Vagina (tissue), 2 donors: ENCODE measurements at regions not wholly inside any gene's neighbourhood (a gene's known extent, or its start where the extent isn't known, plus 50 kb on each side); places are given as distances from the start of the nearest gene placed in this dataset. TPM values are rescaled to one million over a fixed set of nuclear protein-coding genes. Genes with fewer than 3 reads are reported as not detected.

Experiments used
- DNase-seq, 2 donors: peaks; one replicate each; pipeline ENCODE4 v3.0.0-alpha.2; 2017; ENCODE audit errors: extremely low spot score in 2 of 2
- H3K27ac ChIP-seq: fragments of 200-600 bp; sonication (generic); one replicate; pipeline ENCODE4 v1.5.1; 2019
- H3K27me3 ChIP-seq: fragments of 200-600 bp; sonication (generic); one replicate; pipeline ENCODE4 v1.5.1; 2019
- H3K36me3 ChIP-seq, 2 donors: fragments of 200-600 bp; sonication (generic); one replicate each; pipeline ENCODE4 v1.5.1; 2017 to 2019
- H3K4me1 ChIP-seq: fragments of 200-600 bp; sonication (generic); one replicate; pipeline ENCODE4 v1.5.1; 2019
- H3K4me3 ChIP-seq, 2 donors: fragments of 200-600 bp; sonication (generic); 1 replicate in 1 of 2; 2 replicates in 1 of 2; pipeline ENCODE4 v1.5.1; 2016 to 2019
- H3K9me3 ChIP-seq: fragments of 200-600 bp; sonication (generic); one replicate; pipeline ENCODE4 v1.5.1; 2019
- POLR2A ChIP-seq, 2 donors: fragments of 450-650 bp; IDR thresholded peaks; one replicate each; pipeline ENCODE4 v1.6.1; 2017; ENCODE audit warnings: antibody characterized with exemption in 2 of 2, mild to moderate bottlenecking in 2 of 2, moderate library complexity in 2 of 2
- POLR2AphosphoS5 ChIP-seq, 2 donors: sonication (generic); formaldehyde crosslinking; IDR thresholded peaks; one replicate each; pipeline ENCODE4 v1.9.0; 2017; ENCODE audit warnings: antibody characterized with exemption in 2 of 2, mild to moderate bottlenecking in 2 of 2, low read depth in 1 of 2; ENCODE audit not compliant: insufficient read depth in 1 of 2
- intact Hi-C: fragments of 100-400 bp; cut with DNase I; formaldehyde crosslinking; loops from one replicate; pipeline ENCODE4 v1.15.1; 2023
- small RNA-seq: library from RNA; depleted of rRNA; stranded (forward); fragments of <200 nt; gene quantifications from one replicate; pipeline ENCODE3, GENCODE V24; 2016
- TF ChIP-seq, protein P1 (sequence below), 3 experiments: fragments of 450-650 bp in 2 of 3; fragments of 200-600 bp in 1 of 3; sonication (generic) in 1 of 3; IDR thresholded peaks; one replicate each; pipeline ENCODE4 v1.5.1; 2017 to 2019; ENCODE audit warnings: antibody characterized with exemption in 3 of 3, mild to moderate bottlenecking in 2 of 3, moderate library complexity in 2 of 3

DNA sequence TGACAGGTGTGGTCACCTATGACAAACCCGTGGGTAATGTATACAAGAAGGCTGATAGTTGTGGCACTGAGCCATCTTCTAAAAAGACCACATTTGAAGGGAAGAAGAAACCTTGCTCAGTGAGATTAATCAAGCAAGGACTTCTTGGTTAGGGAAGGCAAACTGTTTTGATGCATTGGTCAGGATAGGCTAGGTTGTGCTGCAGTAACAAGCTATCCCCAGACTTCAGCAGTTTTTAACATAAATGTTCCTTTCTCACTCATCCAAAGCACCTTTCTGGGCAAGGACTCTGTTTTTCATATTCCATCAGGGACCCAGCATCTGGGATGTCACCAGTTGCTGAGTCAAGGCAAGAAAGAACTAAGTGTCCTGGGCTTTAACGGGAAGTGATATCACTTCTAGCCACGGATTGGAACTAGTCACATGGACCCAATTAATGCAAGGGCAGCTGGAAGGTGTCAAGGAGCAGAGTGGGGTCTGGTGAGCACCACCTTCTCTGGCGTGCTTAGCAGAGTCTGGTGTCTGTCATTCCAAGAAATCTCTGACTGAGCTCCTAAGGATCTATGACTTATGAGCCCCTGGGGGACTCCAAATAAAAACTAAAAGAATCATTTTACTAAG, 52.0 kb upstream of the CCL2 start:
- intact Hi-C loops, result loop anchor here (5.0 kb wide), 1 partner anchor 159 kb away; the partner anchor contains the start of gene CCL1
- Histone ChIP-seq H3K4me1 (peaks cover 6% of the 10 kb centered on the region), H3K36me3 (no peaks in the 10 kb centered on the region), H3K27me3 (no peaks in the 10 kb centered on the region), H3K27ac (no peak overlapping the region), H3K4me3 (no peak overlapping the region), H3K9me3 (no peaks in the 10 kb centered on the region)
- TF ChIP-seq, protein P1, sequence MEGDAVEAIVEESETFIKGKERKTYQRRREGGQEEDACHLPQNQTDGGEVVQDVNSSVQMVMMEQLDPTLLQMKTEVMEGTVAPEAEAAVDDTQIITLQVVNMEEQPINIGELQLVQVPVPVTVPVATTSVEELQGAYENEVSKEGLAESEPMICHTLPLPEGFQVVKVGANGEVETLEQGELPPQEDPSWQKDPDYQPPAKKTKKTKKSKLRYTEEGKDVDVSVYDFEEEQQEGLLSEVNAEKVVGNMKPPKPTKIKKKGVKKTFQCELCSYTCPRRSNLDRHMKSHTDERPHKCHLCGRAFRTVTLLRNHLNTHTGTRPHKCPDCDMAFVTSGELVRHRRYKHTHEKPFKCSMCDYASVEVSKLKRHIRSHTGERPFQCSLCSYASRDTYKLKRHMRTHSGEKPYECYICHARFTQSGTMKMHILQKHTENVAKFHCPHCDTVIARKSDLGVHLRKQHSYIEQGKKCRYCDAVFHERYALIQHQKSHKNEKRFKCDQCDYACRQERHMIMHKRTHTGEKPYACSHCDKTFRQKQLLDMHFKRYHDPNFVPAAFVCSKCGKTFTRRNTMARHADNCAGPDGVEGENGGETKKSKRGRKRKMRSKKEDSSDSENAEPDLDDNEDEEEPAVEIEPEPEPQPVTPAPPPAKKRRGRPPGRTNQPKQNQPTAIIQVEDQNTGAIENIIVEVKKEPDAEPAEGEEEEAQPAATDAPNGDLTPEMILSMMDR (IDR thresholded peaks at IDR 0.05), result no peak
- TF ChIP-seq POLR2AphosphoS5 (IDR thresholded peaks at IDR 0.05; ENCODE audit: insufficient read depth in 1 of 2, low read depth in 1 of 2), result no peak
- no peak for TF ChIP-seq POLR2A (IDR thresholded peaks at IDR 0.05)
- no peak for DNase-seq

DNA sequence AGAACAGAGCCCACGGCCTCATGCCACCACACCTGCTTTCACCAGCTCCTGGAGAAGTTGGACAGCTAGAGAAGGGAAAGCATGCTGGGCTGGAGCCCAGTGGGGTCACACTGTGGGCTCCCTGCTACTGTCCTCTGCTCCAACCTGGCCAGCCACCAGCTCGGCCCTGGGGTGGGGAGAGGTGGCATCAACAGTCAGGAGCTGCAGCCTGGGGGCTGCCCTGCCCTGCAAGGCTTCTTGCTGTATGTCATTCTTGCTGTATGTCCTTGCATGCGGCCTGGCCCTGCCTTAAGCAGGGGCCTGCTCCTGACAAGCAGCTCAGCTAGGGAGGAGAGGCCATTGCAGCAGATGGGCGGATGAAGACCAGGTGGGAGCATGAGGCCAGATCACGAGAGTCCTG, 50.7 kb upstream of the CCL2 start:
- no peaks in the 10 kb centered on the region for H3K9me3 ChIP-seq
- H3K27ac ChIP-seq, result no peak overlapping the region
- TF ChIP-seq, protein P1 (IDR thresholded peaks at IDR 0.05), result no peak
- no peak for TF ChIP-seq POLR2AphosphoS5 (IDR thresholded peaks at IDR 0.05; ENCODE audit: insufficient read depth in 1 of 2, low read depth in 1 of 2)
- TF ChIP-seq POLR2A (IDR thresholded peaks at IDR 0.05), result no peak
- peaks cover 6% of the 10 kb centered on the region for H3K4me1 ChIP-seq
- H3K27me3 ChIP-seq, result no peaks in the 10 kb centered on the region
- H3K36me3 ChIP-seq, result no peaks in the 10 kb centered on the region
- intact Hi-C loops, result loop anchor here (5.0 kb wide), 1 partner anchor 158 kb away; the partner anchor contains the start of gene CCL1
- H3K4me3 ChIP-seq, result no peak overlapping the region
- DNase-seq, result no peak

Small RNAs in the stretch of these regions (small RNA-seq; reads per million reads assigned to genes)
- not detected for gene RNA5SP438
